ENCODE measurements at regions not wholly inside any gene's neighbourhood (a gene's known extent, or its start where the extent isn't known, plus 50 kb on each side); places are given as distances from the start of the nearest gene placed in this dataset.

- TF ChIP-seq CTCF (IDR thresholded peaks at IDR 0.05), result no peak
- no peak for TF ChIP-seq POLR2A (IDR thresholded peaks at IDR 0.05)
These were observed 233.4 kb upstream of the ITGA1 start for GRCh38 chr5:52554293-52554692.

Data from uterus (tissue), 2 donors.